Heart left ventricle (tissue), 16 donors: ENCODE measurements at regions not wholly inside any gene's neighbourhood (a gene's known extent, or its start where the extent isn't known, plus 50 kb on each side); places are given as distances from the start of the nearest gene placed in this dataset.

Source experiments
- ATAC-seq, 4 donors: fragments of 200-7000 bp; cut with Tn5 transposase; one replicate each; pipeline ENCODE4 v1.9.1; 2020 to 2022; ENCODE audit warnings: moderate library complexity in 4 of 4, mild to moderate bottlenecking in 3 of 4, moderate number of reproducible peaks in 1 of 4
- DNase-seq, 5 donors: peaks; one replicate each; pipeline ENCODE4 v3.0.0-alpha.2; 2020
- H3K27ac ChIP-seq, 12 donors: fragments of 200-600 bp; sonication (generic) in 4 of 12; one replicate each; pipeline versions ENCODE4 v1.5.0 to v1.8.0; 2016 to 2022; ENCODE audit warnings: mild to moderate bottlenecking in 2 of 12
- H3K27me3 ChIP-seq, 9 donors: fragments of 200-600 bp; sonication (generic) in 2 of 9; one replicate each; pipeline versions ENCODE4 v1.5.1 to v1.8.0; 2016 to 2022; ENCODE audit warnings: mild to moderate bottlenecking in 3 of 9
- H3K36me3 ChIP-seq, 9 donors: fragments of 200-600 bp; sonication (generic) in 2 of 9; one replicate each; pipeline versions ENCODE4 v1.5.0 to v1.8.0; 2018 to 2022; ENCODE audit warnings: mild to moderate bottlenecking in 2 of 9
- H3K4me1 ChIP-seq, 12 donors: fragments of 200-600 bp; sonication (generic) in 4 of 12; one replicate each; pipeline versions ENCODE4 v1.5.0 to v1.8.0; 2016 to 2022; ENCODE audit warnings: mild to moderate bottlenecking in 3 of 12
- H3K4me3 ChIP-seq, 12 donors: fragments of 200-600 bp; sonication (generic) in 4 of 12; one replicate each; pipeline versions ENCODE4 v1.5.0 to v1.8.0; 2017 to 2022; ENCODE audit warnings: mild to moderate bottlenecking in 9 of 12, moderate library complexity in 4 of 12
- H3K9me3 ChIP-seq, 12 donors: fragments of 200-600 bp; sonication (generic) in 4 of 12; one replicate each; pipeline versions ENCODE4 v1.5.0 to v1.8.0; 2016 to 2022; ENCODE audit warnings: mild to moderate bottlenecking in 1 of 12
- CTCF ChIP-seq, 12 donors: fragments of 200-600 bp; sonication (generic) in 4 of 12; IDR thresholded peaks; one replicate each; pipeline versions ENCODE4 v1.5.0 to v1.8.0; 2018 to 2022; ENCODE audit warnings: antibody characterized with exemption in 12 of 12, mild to moderate bottlenecking in 5 of 12
- POLR2A ChIP-seq, 2 donors: fragments of 450-650 bp; IDR thresholded peaks; one replicate each; pipeline ENCODE4 v1.6.1; 2017; ENCODE audit warnings: antibody characterized with exemption in 2 of 2, mild to moderate bottlenecking in 2 of 2, moderate library complexity in 2 of 2
- WGBS, 4 donors: extraction: QIAGEN DNeasy Blood & Tissue Kit in 2 of 4; methylation state at CpG; one replicate each; pipeline versions ENCODE4 v1.1.5 to v1.1.7; 2013 to 2018; 5-methylcytosine and 5-hydroxymethylcytosine counted together
- intact Hi-C, 10 donors: fragments of 100-400 bp; cut with DNase I; formaldehyde crosslinking; loops; one replicate each; pipeline versions ENCODE4 v1.11.1 to v1.14.2; 2022
- donor health status: ischemic (EF 13 %, LVEDD 7.1; RV severe dilation, severe dysfunction).
- donor health status: healthy with polysubstance abuse.
- donor health status: DM: no; HTN: yes; CAD: no.
- donor health status: DM: no; HTN: no; CAD: no.
- donor health status: ischemic (EF 25% LVEDD 6.9; RV normal size, moderate dysfunction).
- donor health status: ischemic (EF 25% LVEDD 5.7; RV mildly dilated, moderate dysfunction).
- donor health status: healthy.
- donor health status: DM: yes; HTN: yes; CAD: no.
- donor health status: ischemic (EF 35%, LVEDD 5.7; RV mildly dilated, moderate dysfunction).
- donor health status: nonischemic (EF 11% LVEDD 7.7; RV severe dilation, severe dysfunction).
- donor health status: DM: yes; HTN: yes; CAD: no.
- donor health status: PGD.
- donor health status: ischemic (EF 29% LVEDD 5.4; RV normal size, mild dysfunction).
- donor health status: nonischemic (EF 23%, LVEDD 6.1; RV moderate dilation, normal function).

- no peaks in the 10 kb centered on the region for H3K4me1 ChIP-seq
- intact Hi-C loops, result no loop called here
- no peak overlapping the region for H3K4me3 ChIP-seq
- H3K9me3 ChIP-seq, result peaks cover 0 to 5% (median 0%) of the 10 kb centered on the region in 12 donors
- H3K36me3 ChIP-seq, result no peaks in the 10 kb centered on the region
- TF ChIP-seq CTCF (IDR thresholded peaks at IDR 0.05) (no peak), POLR2A (IDR thresholded peaks at IDR 0.05) (no peak)
- no peaks in the 10 kb centered on the region for H3K27me3 ChIP-seq
- 92 to 97% (median 95%) methylated on average over 3 of the region's 3 CpGs for WGBS, 4 donors
- no peak for DNase-seq
- no peak overlapping the region for H3K27ac ChIP-seq
- ATAC-seq, result no peak
These were observed 411.4 kb downstream of the IRX1 start for GRCh38 chr5:4007001-4007400.

GRCh38 chr5:4011943-4012342, 416.3 kb downstream of the IRX1 start:
- ATAC-seq (no peak), DNase-seq (no peak)
- Histone ChIP-seq H3K9me3 (no peaks in the 10 kb centered on the region), H3K27ac (no peak overlapping the region), H3K4me1 (peaks cover 0 to 9% (median 0%) of the 10 kb centered on the region in 12 donors), H3K4me3 (no peak overlapping the region), H3K27me3 (no peaks in the 10 kb centered on the region), H3K36me3 (no peaks in the 10 kb centered on the region)
- intact Hi-C loops, result no loop called here
- WGBS, 4 donors, result 78 to 85% (median 83%) methylated on average over 5 to 6 of the region's 6 CpGs
- TF ChIP-seq CTCF (IDR thresholded peaks at IDR 0.05) (no peak), POLR2A (IDR thresholded peaks at IDR 0.05) (no peak)

GRCh38 chr5:4013106-4013898, 417.7 kb downstream of the IRX1 start:
- Histone ChIP-seq H3K4me3 (no peak overlapping the region), H3K4me1 (peaks cover 0 to 10% (median 0%) of the 10 kb centered on the region in 12 donors), H3K36me3 (no peaks in the 10 kb centered on the region), H3K27ac (no peak overlapping the region), H3K9me3 (no peaks in the 10 kb centered on the region), H3K27me3 (no peaks in the 10 kb centered on the region)
- TF ChIP-seq CTCF (IDR thresholded peaks at IDR 0.05) (no peak), POLR2A (IDR thresholded peaks at IDR 0.05) (no peak)
- ATAC-seq (no peak), DNase-seq (no peak)
- intact Hi-C loops, result no loop called here
- 65 to 68% (median 66%) methylated on average over 20 of the region's 20 CpGs for WGBS, 4 donors

GRCh38 chr5:4015709-4016108, 420.1 kb downstream of the IRX1 start:
- no peaks in the 10 kb centered on the region for H3K27me3 ChIP-seq
- WGBS, 4 donors, result 72 to 79% (median 77%) methylated on average over 4 of the region's 4 CpGs
- ATAC-seq, result no peak
- no peaks in the 10 kb centered on the region for H3K9me3 ChIP-seq
- H3K4me1 ChIP-seq, result peaks cover 0 to 27% (median 0%) of the 10 kb centered on the region in 12 donors
- TF ChIP-seq POLR2A (IDR thresholded peaks at IDR 0.05) (no peak), CTCF (IDR thresholded peaks at IDR 0.05) (no peak)
- DNase-seq, result no peak
- peak overlapping the region in 1 of 12 donors; percentile 13 for H3K27ac ChIP-seq
- H3K4me3 ChIP-seq, result no peak overlapping the region
- H3K36me3 ChIP-seq, result no peaks in the 10 kb centered on the region
- intact Hi-C loops, result no loop called here
